ENCODE measurements at regions not wholly inside any gene's neighbourhood (a gene's known extent, or its start where the extent isn't known, plus 50 kb on each side); places are given as distances from the start of the nearest gene placed in this dataset.

DNA sequence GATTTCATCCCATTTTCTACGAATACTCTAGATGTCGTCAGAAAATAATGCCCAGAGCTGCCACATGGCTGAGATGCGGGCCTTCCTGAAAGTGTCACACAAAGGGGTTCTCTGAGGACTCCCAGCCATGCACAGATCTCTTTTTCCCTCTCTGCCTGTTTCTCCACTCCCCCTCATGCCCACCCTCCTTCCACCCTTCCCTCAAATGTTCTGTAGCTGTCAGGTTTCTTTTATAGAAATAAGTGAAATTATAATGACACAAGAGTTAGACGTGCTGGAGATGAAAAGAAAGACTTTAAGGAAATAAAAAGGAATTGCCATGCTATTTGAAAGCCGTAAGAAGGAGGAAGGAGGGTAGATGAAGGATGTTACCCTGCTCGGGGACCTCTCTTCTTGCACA is 819.3 kb upstream of the CELF2 start:
- Histone ChIP-seq H3K36me3 (no peaks in the 10 kb centered on the region), H3K9me3 (ENCODE audit: low read depth) (no peaks in the 10 kb centered on the region), H3K4me3 (no peak overlapping the region), H3K27me3 (no peaks in the 10 kb centered on the region), H3K4me1 (ENCODE audit: low read depth) (no peaks in the 10 kb centered on the region), H3K27ac (no peak overlapping the region)
- TF ChIP-seq, protein P1, sequence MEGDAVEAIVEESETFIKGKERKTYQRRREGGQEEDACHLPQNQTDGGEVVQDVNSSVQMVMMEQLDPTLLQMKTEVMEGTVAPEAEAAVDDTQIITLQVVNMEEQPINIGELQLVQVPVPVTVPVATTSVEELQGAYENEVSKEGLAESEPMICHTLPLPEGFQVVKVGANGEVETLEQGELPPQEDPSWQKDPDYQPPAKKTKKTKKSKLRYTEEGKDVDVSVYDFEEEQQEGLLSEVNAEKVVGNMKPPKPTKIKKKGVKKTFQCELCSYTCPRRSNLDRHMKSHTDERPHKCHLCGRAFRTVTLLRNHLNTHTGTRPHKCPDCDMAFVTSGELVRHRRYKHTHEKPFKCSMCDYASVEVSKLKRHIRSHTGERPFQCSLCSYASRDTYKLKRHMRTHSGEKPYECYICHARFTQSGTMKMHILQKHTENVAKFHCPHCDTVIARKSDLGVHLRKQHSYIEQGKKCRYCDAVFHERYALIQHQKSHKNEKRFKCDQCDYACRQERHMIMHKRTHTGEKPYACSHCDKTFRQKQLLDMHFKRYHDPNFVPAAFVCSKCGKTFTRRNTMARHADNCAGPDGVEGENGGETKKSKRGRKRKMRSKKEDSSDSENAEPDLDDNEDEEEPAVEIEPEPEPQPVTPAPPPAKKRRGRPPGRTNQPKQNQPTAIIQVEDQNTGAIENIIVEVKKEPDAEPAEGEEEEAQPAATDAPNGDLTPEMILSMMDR (IDR thresholded peaks at IDR 0.05; ENCODE audit: low read depth, low read length), result no peak
- no peak for DNase-seq (ENCODE audit: low read depth in 1 of 2, low spot score in 1 of 2)

DNA sequence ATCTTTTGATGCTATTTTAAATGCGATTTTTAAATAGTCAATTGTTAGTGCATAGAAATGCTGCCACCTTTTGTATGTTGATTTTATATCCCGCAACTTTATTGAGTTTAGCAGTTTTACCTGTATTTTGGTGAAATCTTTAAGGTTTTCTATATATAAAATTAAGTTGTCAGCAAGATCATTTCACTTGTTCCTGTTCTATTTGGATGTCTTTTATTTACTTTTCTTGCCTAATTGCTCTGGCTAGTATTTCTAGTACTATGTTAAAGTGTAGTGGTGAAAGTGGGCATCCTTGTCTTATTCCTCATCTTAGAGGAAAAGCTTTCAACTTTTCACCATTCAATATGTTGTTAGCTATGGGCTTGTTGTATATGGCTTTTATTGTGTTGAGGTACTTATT is 813.3 kb upstream of the CELF2 start:
- Histone ChIP-seq H3K27me3 (no peaks in the 10 kb centered on the region), H3K36me3 (no peaks in the 10 kb centered on the region), H3K4me3 (no peak overlapping the region), H3K9me3 (ENCODE audit: low read depth) (no peaks in the 10 kb centered on the region), H3K4me1 (ENCODE audit: low read depth) (peaks cover 5% of the 10 kb centered on the region), H3K27ac (no peak overlapping the region)
- TF ChIP-seq, protein P1 (IDR thresholded peaks at IDR 0.05; ENCODE audit: low read depth, low read length), result no peak
- DNase-seq (ENCODE audit: low read depth in 1 of 2, low spot score in 1 of 2), result no peak

DNA sequence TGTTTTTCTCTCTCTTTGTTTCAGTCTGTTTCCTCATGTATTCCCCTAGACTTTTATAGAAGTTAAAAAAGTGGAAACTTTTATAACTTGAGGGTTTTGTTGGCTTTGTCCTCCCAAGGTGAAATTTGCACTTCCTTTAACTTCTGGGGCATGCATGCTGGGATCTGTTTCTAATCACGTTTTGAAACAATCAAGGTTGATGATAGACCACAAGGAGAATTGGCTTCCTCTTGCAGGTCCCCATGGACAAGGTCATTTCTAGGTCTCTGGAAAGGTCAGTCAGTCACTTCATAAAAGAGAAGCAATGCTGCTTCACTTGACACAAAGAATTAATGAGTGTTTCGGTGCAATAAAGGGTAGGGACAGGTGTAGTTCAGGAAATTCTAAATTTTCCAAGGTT is 811.8 kb upstream of the CELF2 start:
- Histone ChIP-seq H3K36me3 (no peaks in the 10 kb centered on the region), H3K27me3 (no peaks in the 10 kb centered on the region), H3K4me3 (no peak overlapping the region), H3K4me1 (ENCODE audit: low read depth) (peaks cover 6% of the 10 kb centered on the region), H3K27ac (no peak overlapping the region), H3K9me3 (ENCODE audit: low read depth) (no peaks in the 10 kb centered on the region)
- TF ChIP-seq, protein P1 (IDR thresholded peaks at IDR 0.05; ENCODE audit: low read depth, low read length), result no peak
- no peak for DNase-seq (ENCODE audit: low read depth in 1 of 2, low spot score in 1 of 2)

DNA sequence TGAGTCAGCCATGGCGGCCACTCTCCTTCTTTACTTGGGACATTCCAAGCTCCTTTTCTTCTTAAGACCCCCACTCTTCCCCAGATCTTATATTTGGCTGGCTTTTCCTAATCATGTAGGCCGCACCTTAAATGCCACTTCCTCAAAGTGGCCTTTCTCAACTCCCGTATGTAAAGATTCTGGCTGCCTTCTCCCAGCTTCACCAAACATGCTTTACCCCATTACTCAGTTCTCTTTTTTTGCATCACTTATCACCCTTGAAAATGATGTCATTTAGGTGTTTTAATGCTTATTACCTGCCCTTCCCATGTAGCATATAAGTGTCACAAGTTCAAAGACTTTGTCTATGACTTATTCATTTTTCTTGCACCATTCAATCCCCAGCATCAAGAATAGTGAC is 810.1 kb upstream of the CELF2 start:
- H3K27ac ChIP-seq, result no peak overlapping the region

DNA sequence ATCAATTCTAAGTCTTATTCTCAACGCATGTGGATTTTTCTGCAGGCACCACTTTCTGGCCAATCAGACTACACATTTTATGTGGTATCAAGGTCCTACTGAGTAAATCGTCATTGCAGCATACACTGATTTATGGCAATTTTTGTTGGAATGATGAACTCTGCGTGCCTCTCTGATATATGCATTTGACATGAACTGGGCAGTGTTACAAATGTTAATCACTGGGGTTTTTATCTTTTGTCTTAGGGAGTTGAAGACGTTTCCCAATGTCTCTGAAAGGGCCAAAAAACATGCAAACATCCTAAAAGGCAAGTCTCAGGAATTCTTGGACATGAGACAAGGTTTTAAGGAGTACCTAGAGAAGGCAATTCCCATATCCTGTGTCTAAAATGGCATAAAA is 809.5 kb upstream of the CELF2 start:
- no peak overlapping the region for H3K27ac ChIP-seq
- TF ChIP-seq, protein P1 (IDR thresholded peaks at IDR 0.05; ENCODE audit: low read depth, low read length), result no peak
- H3K27me3 ChIP-seq, result no peaks in the 10 kb centered on the region
- DNase-seq (ENCODE audit: low read depth in 1 of 2, low spot score in 1 of 2), result peak in 1 of 2 donors; percentile 80
- H3K4me3 ChIP-seq, result no peak overlapping the region
- H3K9me3 ChIP-seq (ENCODE audit: low read depth), result no peaks in the 10 kb centered on the region
- no peaks in the 10 kb centered on the region for H3K36me3 ChIP-seq
- peaks cover 6% of the 10 kb centered on the region for H3K4me1 ChIP-seq (ENCODE audit: low read depth)

More for the DNA sequence above, 810.1 kb upstream of the CELF2 start:
- TF ChIP-seq, protein P1 (IDR thresholded peaks at IDR 0.05; ENCODE audit: low read depth, low read length), result no peak
- H3K27me3 ChIP-seq, result no peaks in the 10 kb centered on the region
- peaks cover 6% of the 10 kb centered on the region for H3K4me1 ChIP-seq (ENCODE audit: low read depth)
- no peak for DNase-seq (ENCODE audit: low read depth in 1 of 2, low spot score in 1 of 2)
- no peaks in the 10 kb centered on the region for H3K9me3 ChIP-seq (ENCODE audit: low read depth)
- H3K4me3 ChIP-seq, result no peak overlapping the region
- no peaks in the 10 kb centered on the region for H3K36me3 ChIP-seq

DNA sequence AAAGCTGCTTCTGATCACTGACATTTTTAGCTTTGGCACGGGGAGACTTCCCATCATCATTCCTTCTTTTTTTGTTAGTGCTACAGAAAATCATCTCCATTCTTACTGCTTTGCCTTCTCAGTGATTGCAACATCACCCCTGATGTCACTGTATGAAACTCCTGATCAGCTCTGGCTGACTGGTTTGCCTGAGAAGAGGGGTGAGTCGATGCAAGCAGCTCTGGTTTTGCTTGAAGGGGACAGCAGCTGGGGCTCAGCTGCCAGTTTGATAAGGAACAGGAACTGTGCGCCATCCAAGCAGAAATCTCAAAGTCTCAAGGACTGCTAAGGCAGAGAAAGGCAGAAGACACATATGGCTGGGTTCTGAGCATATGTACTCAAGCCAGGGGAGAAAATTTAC is 808.5 kb upstream of the CELF2 start:
- Histone ChIP-seq H3K27me3 (no peaks in the 10 kb centered on the region), H3K36me3 (no peaks in the 10 kb centered on the region), H3K4me3 (no peak overlapping the region), H3K4me1 (ENCODE audit: low read depth) (peaks cover 6% of the 10 kb centered on the region), H3K27ac (peak overlapping the region; percentile 18), H3K9me3 (ENCODE audit: low read depth) (no peaks in the 10 kb centered on the region)
- TF ChIP-seq, protein P1 (IDR thresholded peaks at IDR 0.05; ENCODE audit: low read depth, low read length), result no peak
- peak; percentile 35 to 88 for DNase-seq (ENCODE audit: low read depth in 1 of 2, low spot score in 1 of 2)
